Caco-2 (cell line): ENCODE measurements at regions not wholly inside any gene's neighbourhood (a gene's known extent, or its start where the extent isn't known, plus 50 kb on each side); places are given as distances from the start of the nearest gene placed in this dataset.

Source experiments
- BruUV-seq: library from RNA; stranded (reverse); fragments of 400-500 nt; replicated peaks from 2 replicates; lab custom pipeline; 2021; lab: Mats Ljungman, UMichigan
- CTCF ChIA-PET: fragments of 300-600 bp; sonication (Branson Sonifier 250); formaldehyde crosslinking; loops from one replicate; lab custom pipeline; 2022; ENCODE audit warnings: antibody characterized with exemption; lab: Charles Lee
- POLR2A ChIA-PET: fragments of 300-600 bp; sonication (Branson Sonifier 250); formaldehyde crosslinking; loops from one replicate; lab custom pipeline; 2022; ENCODE audit warnings: antibody characterized with exemption; lab: Charles Lee
- DNase-seq, 2 experiments: peaks; one replicate each; pipeline versions ENCODE4 v3.0.0 to v3.0.0-alpha.2; 2020 to 2022
- H3K27me3 ChIP-seq: replicated peaks from 2 replicates; pipeline ENCODE4 v1.6.0; 2011; ENCODE audit warnings: low read length; ENCODE audit not compliant: control insufficient read depth, insufficient read depth
- H3K36me3 ChIP-seq: 2 replicates; pipeline ENCODE4 v1.5.1; 2011; ENCODE audit warnings: low read length; ENCODE audit not compliant: control insufficient read depth, insufficient read depth
- H3K4me1 ChIP-seq: fragments of 250-450 bp; sonication (Bioruptor Pico); 2 replicates; pipeline ENCODE4 v1.5.1; 2020; ENCODE audit warnings: mild to moderate bottlenecking
- H3K4me3 ChIP-seq: 2 replicates; pipeline ENCODE4 v1.5.1; 2011; ENCODE audit warnings: low read depth, mild to moderate bottlenecking, control low read depth, low read length
- H3K9me3 ChIP-seq: fragments of 250-450 bp; sonication (Bioruptor Pico); 2 replicates; pipeline ENCODE4 v1.5.1; 2020; ENCODE audit warnings: mild to moderate bottlenecking, moderate library complexity
- H3K27ac Mint-ChIP-seq: one replicate; pipeline ENCODE4 v1.8.0; 2022; ENCODE audit warnings: mixed read lengths; ENCODE audit not compliant: unreplicated experiment
- H3K27me3 Mint-ChIP-seq: one replicate; pipeline ENCODE4 v1.8.0; 2022; ENCODE audit warnings: mixed read lengths; ENCODE audit not compliant: insufficient read depth, unreplicated experiment
- H3K36me3 Mint-ChIP-seq: one replicate; pipeline ENCODE4 v1.8.0; 2022; ENCODE audit warnings: mild to moderate bottlenecking, mixed read lengths; ENCODE audit not compliant: insufficient read depth, unreplicated experiment
- H3K4me1 Mint-ChIP-seq: one replicate; pipeline ENCODE4 v1.8.0; 2022; ENCODE audit warnings: low read depth, mixed read lengths; ENCODE audit not compliant: unreplicated experiment
- H3K4me3 Mint-ChIP-seq: one replicate; pipeline ENCODE4 v1.8.0; 2022; ENCODE audit warnings: mild to moderate bottlenecking, moderate library complexity, mixed read lengths; ENCODE audit not compliant: unreplicated experiment
- H3K9me3 Mint-ChIP-seq: one replicate; pipeline ENCODE4 v1.8.0; 2022; ENCODE audit warnings: mixed read lengths; ENCODE audit not compliant: unreplicated experiment
- CTCF ChIP-seq, 2 experiments: fragments of 200-600 bp in 1 of 2; IDR thresholded peaks; 1 replicate in 1 of 2; 2 replicates in 1 of 2; pipeline versions ENCODE4 v1.5.1 to v1.8.0; 2011 to 2022; ENCODE audit warnings: antibody characterized with exemption in 1 of 2, control low read depth in 1 of 2, inconsistent platforms in 1 of 2, low read depth in 1 of 2, low read length in 1 of 2, mild to moderate bottlenecking in 1 of 2, moderate library complexity in 1 of 2; ENCODE audit not compliant: insufficient read depth in 1 of 2, severe bottlenecking in 1 of 2, unreplicated experiment in 1 of 2
- intact Hi-C: fragments of 100-400 bp; cut with micrococcal nuclease; formaldehyde crosslinking; loops from one replicate; pipeline ENCODE4 v1.10.0; 2022; ENCODE audit not compliant: unreplicated experiment

GRCh38 chr5:105428451-105429380 lies 1866.1 kb upstream of the NUDT12 start:
- CTCF ChIA-PET = interaction anchor here (0.6 kb wide), 1 partner anchor 1448 kb away, joined by 9 read pairs; no protein-coding TSS in a partner anchor

GRCh38 chr5:105414067-105414466 lies 1851.5 kb upstream of the NUDT12 start:
- no TSS peak for BruUV-seq
- no peak for TF ChIP-seq CTCF (IDR thresholded peaks at IDR 0.05; ENCODE audit: insufficient read depth in 1 of 2, low read depth in 1 of 2, low read length in 1 of 2, severe bottlenecking in 1 of 2, unreplicated experiment in 1 of 2)

More at GRCh38 chr5:105428451-105429380, 1866.1 kb upstream of the NUDT12 start:
- Histone ChIP-seq H3K36me3 (no peaks in the 10 kb centered on the region), H3K4me3 (no peak overlapping the region), H3K9me3 (0 out of 2 replicates have a peak, but pooled peaks cover 3% of the 10 kb centered on the region), H3K27me3 (no peaks in the 10 kb centered on the region), H3K4me1 (no peaks in the 10 kb centered on the region)
- no TSS peak for BruUV-seq
- DNase-seq = no peak
- Mint-ChIP-seq H3K27ac (no peak overlapping the region), H3K36me3 (no peaks in the 10 kb centered on the region), H3K9me3 (no peaks in the 10 kb centered on the region), H3K4me1 (no peaks in the 10 kb centered on the region), H3K4me3 (no peak overlapping the region), H3K27me3 (no peaks in the 10 kb centered on the region)
- TF ChIP-seq CTCF (IDR thresholded peaks at IDR 0.05; ENCODE audit: insufficient read depth in 1 of 2, low read depth in 1 of 2, low read length in 1 of 2, severe bottlenecking in 1 of 2, unreplicated experiment in 1 of 2) = no peak
- intact Hi-C loops = no loop called here
- POLR2A ChIA-PET = no interaction called here

GRCh38 chr5:105413406-105413990 lies 1850.9 kb upstream of the NUDT12 start:
- H3K27me3 ChIP-seq = no peaks in the 10 kb centered on the region
- BruUV-seq = no TSS peak
- no peaks in the 10 kb centered on the region for H3K36me3 ChIP-seq
- no peak for DNase-seq
- Mint-ChIP-seq H3K9me3 (peaks cover 13% of the 10 kb centered on the region), H3K27me3 (no peaks in the 10 kb centered on the region), H3K4me3 (no peak overlapping the region), H3K4me1 (no peaks in the 10 kb centered on the region), H3K36me3 (no peaks in the 10 kb centered on the region), H3K27ac (no peak overlapping the region)
- peaks cover 6% of the 10 kb centered on the region; the same call in 1 of the 2 replicates for H3K9me3 ChIP-seq
- no peaks in the 10 kb centered on the region for H3K4me1 ChIP-seq
- H3K4me3 ChIP-seq = no peak overlapping the region
- TF ChIP-seq CTCF (IDR thresholded peaks at IDR 0.05; ENCODE audit: insufficient read depth in 1 of 2, low read depth in 1 of 2, low read length in 1 of 2, severe bottlenecking in 1 of 2, unreplicated experiment in 1 of 2) = no peak
- POLR2A ChIA-PET = no interaction called here
- intact Hi-C loops = no loop called here
- CTCF ChIA-PET = no interaction called here

More at GRCh38 chr5:105414067-105414466, 1851.5 kb upstream of the NUDT12 start:
- ChIA-PET CTCF (no interaction called here), POLR2A (no interaction called here)
- Histone ChIP-seq H3K36me3 (no peaks in the 10 kb centered on the region), H3K4me3 (no peak overlapping the region), H3K27me3 (no peaks in the 10 kb centered on the region), H3K9me3 (peaks cover 6% of the 10 kb centered on the region; the same call in 1 of the 2 replicates), H3K4me1 (no peaks in the 10 kb centered on the region)
- Mint-ChIP-seq H3K4me3 (no peak overlapping the region), H3K36me3 (no peaks in the 10 kb centered on the region), H3K9me3 (peaks cover 19% of the 10 kb centered on the region), H3K4me1 (no peaks in the 10 kb centered on the region), H3K27ac (no peak overlapping the region), H3K27me3 (no peaks in the 10 kb centered on the region)
- no peak for DNase-seq
- intact Hi-C loops = no loop called here
